Choroid plexus epithelial cell (primary cell): ENCODE measurements at regions not wholly inside any gene's neighbourhood (a gene's known extent, or its start where the extent isn't known, plus 50 kb on each side); places are given as distances from the start of the nearest gene placed in this dataset.

Experiments
- DNase-seq: peaks from one replicate; pipeline ENCODE4 v3.0.0-alpha.2; 2010; ENCODE audit warnings: low read depth
- H3K4me3 ChIP-seq: 2 replicates; pipeline ENCODE4 v1.5.1; 2011; ENCODE audit warnings: low read depth, mild to moderate bottlenecking, control low read depth, low read length, moderate library complexity
- TF ChIP-seq, protein P1 (sequence below): conservative IDR thresholded peaks from 2 replicates; pipeline ENCODE4 v1.5.1; 2011; ENCODE audit warnings: low read depth, mild to moderate bottlenecking, control low read depth, inconsistent platforms, low read length, moderate library complexity

GRCh38 chr1:96541491-96541890 is 180.1 kb upstream of the PTBP2 start:
- TF ChIP-seq, protein P1, sequence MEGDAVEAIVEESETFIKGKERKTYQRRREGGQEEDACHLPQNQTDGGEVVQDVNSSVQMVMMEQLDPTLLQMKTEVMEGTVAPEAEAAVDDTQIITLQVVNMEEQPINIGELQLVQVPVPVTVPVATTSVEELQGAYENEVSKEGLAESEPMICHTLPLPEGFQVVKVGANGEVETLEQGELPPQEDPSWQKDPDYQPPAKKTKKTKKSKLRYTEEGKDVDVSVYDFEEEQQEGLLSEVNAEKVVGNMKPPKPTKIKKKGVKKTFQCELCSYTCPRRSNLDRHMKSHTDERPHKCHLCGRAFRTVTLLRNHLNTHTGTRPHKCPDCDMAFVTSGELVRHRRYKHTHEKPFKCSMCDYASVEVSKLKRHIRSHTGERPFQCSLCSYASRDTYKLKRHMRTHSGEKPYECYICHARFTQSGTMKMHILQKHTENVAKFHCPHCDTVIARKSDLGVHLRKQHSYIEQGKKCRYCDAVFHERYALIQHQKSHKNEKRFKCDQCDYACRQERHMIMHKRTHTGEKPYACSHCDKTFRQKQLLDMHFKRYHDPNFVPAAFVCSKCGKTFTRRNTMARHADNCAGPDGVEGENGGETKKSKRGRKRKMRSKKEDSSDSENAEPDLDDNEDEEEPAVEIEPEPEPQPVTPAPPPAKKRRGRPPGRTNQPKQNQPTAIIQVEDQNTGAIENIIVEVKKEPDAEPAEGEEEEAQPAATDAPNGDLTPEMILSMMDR: no peak
- no peak for DNase-seq
- H3K4me3 ChIP-seq: no peak overlapping the region

DNA sequence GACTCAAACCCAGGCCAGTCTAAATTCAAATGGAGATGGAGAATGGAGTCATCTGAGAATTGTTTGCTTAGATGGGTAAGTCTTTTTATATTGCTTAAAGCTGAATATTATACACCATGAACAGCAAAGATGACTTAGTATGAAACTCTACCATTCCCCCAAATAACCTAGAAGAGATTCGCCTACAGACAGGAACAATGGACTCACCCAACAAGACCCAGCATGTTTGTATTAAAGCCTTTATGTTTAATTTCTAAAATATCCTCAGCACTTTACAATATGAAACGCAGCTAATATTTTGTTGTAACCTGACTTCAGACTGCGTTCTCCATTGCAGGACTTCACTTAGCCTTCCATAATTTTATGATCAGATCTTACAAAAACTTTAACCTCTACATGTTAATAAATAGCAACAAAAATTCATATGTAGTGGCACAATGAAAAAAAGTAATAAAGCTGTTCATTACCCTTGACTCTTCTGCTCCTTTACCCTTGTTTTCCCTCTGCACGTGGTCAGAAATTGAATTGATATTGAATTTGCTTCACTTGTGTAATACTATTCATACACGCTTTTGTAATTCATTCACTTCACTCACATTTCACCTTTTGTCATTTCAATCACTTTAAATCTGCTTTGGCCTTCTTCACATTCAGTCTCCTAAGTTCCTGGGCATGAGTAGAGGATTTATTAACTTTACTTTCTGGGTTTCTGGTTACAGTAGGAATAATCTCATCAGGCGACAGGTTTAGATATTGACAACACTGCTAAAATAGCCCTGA is 177.3 kb upstream of the PTBP2 start:
- no peak for DNase-seq
- TF ChIP-seq, protein P1: no peak
- no peak overlapping the region for H3K4me3 ChIP-seq

DNA sequence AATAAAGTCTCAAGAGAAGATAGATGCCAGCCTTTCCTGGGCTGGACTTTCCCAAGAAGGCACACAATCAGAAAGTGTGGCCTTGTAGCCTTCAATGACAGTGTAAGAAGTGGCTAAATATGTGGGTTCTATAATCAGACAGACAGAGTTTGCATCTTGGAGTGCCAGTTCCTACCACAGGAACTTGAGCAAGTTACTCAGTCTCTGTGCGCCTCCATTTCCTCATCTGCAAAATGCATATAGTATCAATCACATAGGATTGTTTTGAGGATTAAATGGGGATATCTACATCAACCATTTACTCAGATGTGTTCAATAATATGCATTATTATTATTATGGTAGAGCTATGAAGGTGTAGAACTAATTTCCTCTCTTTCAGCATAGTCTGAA is 176.8 kb upstream of the PTBP2 start:
- TF ChIP-seq, protein P1: no peak
- DNase-seq: no peak
- H3K4me3 ChIP-seq: no peak overlapping the region

DNA sequence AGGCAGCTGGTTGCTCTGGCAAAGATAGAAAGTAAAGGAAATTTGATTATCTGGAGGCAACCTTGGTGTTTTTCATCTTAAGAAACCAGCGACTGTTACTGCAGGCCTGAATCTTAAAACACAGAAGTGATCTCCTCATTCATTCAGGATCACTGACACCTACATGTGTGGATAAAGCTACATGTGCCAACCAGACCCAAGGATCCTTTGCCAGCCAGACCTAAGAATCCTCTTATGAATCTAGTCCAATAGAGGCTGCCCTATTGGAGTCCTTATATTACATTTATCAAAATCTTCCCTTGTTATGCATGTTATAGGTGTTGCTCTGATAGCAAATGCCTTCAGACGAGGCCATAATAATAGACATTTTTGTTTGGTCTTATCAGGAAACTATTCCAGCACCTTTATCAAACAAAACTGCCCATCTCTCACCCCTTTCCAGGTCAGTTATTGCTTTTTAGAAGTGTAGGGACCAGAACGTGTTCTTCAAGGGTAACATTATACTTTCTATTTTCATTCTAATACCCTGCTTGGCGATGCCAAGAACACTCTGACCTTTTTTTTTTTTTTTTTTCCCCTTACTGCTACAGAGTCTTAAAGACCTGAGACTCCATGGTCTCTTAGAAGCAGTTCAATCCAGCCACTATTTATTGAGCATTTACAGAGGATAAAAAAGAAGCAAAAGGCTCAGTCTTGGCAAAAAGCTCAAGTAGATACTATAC is 175.5 kb upstream of the PTBP2 start:
- H3K4me3 ChIP-seq: no peak overlapping the region
- TF ChIP-seq, protein P1: no peak
- DNase-seq: no peak

- DNase-seq: no peak
- no peak overlapping the region for H3K4me3 ChIP-seq
- TF ChIP-seq, protein P1: no peak
Observed at GRCh38 chr1:96550061-96550460, 171.5 kb upstream of the PTBP2 start.

DNA sequence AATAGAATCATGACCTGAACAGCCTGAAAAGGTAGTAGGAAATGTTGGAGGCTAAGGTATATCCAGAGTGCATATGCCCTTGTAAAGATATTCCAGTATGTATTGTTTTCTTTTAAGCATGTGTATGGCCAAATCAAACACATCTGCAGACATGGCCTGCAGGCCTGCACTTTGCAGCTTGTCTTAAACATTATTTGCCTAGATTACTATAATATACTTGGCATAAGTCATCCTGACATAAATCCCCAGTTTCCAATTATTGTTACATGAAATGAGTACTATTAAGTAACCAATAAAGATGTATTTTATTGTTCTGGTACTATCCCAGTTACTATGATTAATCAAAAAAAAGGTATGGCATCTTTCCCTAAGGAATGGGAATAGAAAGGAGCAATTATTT is 169.1 kb upstream of the PTBP2 start:
- no peak for DNase-seq
- TF ChIP-seq, protein P1: no peak
- H3K4me3 ChIP-seq: no peak overlapping the region
